PC-3 (cell line): ENCODE measurements at regions not wholly inside any gene's neighbourhood (a gene's known extent, or its start where the extent isn't known, plus 50 kb on each side); places are given as distances from the start of the nearest gene placed in this dataset.

Experiments used
- ATAC-seq: fragments of 200-7000 bp; cut with Tn5 transposase; 2 replicates; pipeline ENCODE4 v1.9.1; 2020; ENCODE audit warnings: mild to moderate bottlenecking, moderate library complexity
- BruUV-seq: library from RNA; stranded (reverse); fragments of 400-500 nt; replicated peaks from 2 replicates; lab custom pipeline; 2021; lab: Mats Ljungman, UMichigan
- CTCF ChIA-PET: fragments of 300-600 bp; sonication (Branson Sonifier 250); formaldehyde crosslinking; loops from one replicate; lab custom pipeline; 2022; ENCODE audit warnings: antibody characterized with exemption; lab: Charles Lee
- POLR2A ChIA-PET: fragments of 300-600 bp; sonication (Branson Sonifier 250); formaldehyde crosslinking; loops from one replicate; lab custom pipeline; 2022; ENCODE audit warnings: antibody characterized with exemption; ENCODE audit not compliant: unreplicated experiment; lab: Charles Lee
- DNase-seq: peaks from one replicate; pipeline ENCODE4 v3.0.0-alpha.2; 2015
- H2AFZ ChIP-seq: fragments of 300-600 bp; sonication (generic); 2 replicates; pipeline ENCODE4 v1.6.0; 2016; ENCODE audit warnings: antibody characterized with exemption, low read length
- H3F3A ChIP-seq: fragments of 300-600 bp; sonication (generic); one replicate; pipeline ENCODE4 v1.6.0; 2017; ENCODE audit warnings: antibody characterized with exemption, low read length, control low read depth, mild to moderate bottlenecking; ENCODE audit not compliant: unreplicated experiment
- H3K27ac ChIP-seq: fragments of 300-600 bp; sonication (generic); 2 replicates; pipeline ENCODE4 v1.5.1; 2016; ENCODE audit warnings: mild to moderate bottlenecking, low read length
- H3K27me3 ChIP-seq: fragments of 300-600 bp; sonication (generic); 2 replicates; pipeline ENCODE4 v1.6.1; 2016; ENCODE audit warnings: low read length, mixed read lengths
- H3K36me3 ChIP-seq: fragments of 300-600 bp; sonication (generic); 2 replicates; pipeline ENCODE4 v1.6.1; 2016; ENCODE audit warnings: low read depth, mixed run types, low read length, mixed read lengths
- H3K4me1 ChIP-seq: fragments of 300-600 bp; sonication (generic); 2 replicates; pipeline ENCODE4 v1.5.1; 2016; ENCODE audit warnings: low read length; ENCODE audit not compliant: insufficient read depth
- H3K4me2 ChIP-seq: fragments of 300-600 bp; sonication (generic); 2 replicates; pipeline ENCODE4 v1.6.0; 2016; ENCODE audit warnings: low read length
- H3K4me3 ChIP-seq: fragments of 300-600 bp; sonication (generic); 2 replicates; pipeline ENCODE4 v1.5.1; 2016; ENCODE audit warnings: mild to moderate bottlenecking, low read length, mixed read lengths
- H3K79me2 ChIP-seq: fragments of 300-600 bp; sonication (generic); 2 replicates; pipeline ENCODE4 v1.6.1; 2017; ENCODE audit warnings: low read length, mixed read lengths
- H3K9ac ChIP-seq: fragments of 300-600 bp; sonication (generic); 2 replicates; pipeline ENCODE4 v1.6.0; 2016; ENCODE audit warnings: mild to moderate bottlenecking, low read length
- H3K9me2 ChIP-seq: fragments of 300-600 bp; sonication (generic); replicated peaks from 2 replicates; pipeline ENCODE4 v1.6.1; 2016; ENCODE audit warnings: mixed run types, low read length, mixed read lengths
- H3K9me3 ChIP-seq: fragments of 300-600 bp; sonication (generic); 2 replicates; pipeline ENCODE4 v1.6.1; 2016; ENCODE audit warnings: low read length, mixed read lengths
- H4K20me1 ChIP-seq: fragments of 300-600 bp; sonication (generic); 2 replicates; pipeline ENCODE4 v1.6.1; 2016; ENCODE audit warnings: low read length, mixed read lengths
- CTCF ChIP-seq: fragments of 300-600 bp; sonication (generic); conservative IDR thresholded peaks from 2 replicates; pipeline ENCODE4 v1.5.1; 2017; ENCODE audit warnings: antibody characterized with exemption, low read depth, mild to moderate bottlenecking, low read length
- EZH2 ChIP-seq: fragments of 300-600 bp; sonication (generic); IDR thresholded peaks from one replicate; pipeline ENCODE4 v1.6.1; 2017; ENCODE audit warnings: antibody characterized with exemption, mild to moderate bottlenecking, low read length; ENCODE audit not compliant: unreplicated experiment
- EZH2phosphoT487 ChIP-seq: fragments of 300-600 bp; sonication (generic); IDR thresholded peaks from 2 replicates; pipeline ENCODE4 v1.6.1; 2018; ENCODE audit warnings: mild to moderate bottlenecking, antibody characterized with exemption, low read length, borderline replicate concordance
- intact Hi-C: fragments of 100-400 bp; cut with micrococcal nuclease; formaldehyde crosslinking; loops from 2 replicates; pipeline ENCODE4 v1.9.0; 2023

DNA sequence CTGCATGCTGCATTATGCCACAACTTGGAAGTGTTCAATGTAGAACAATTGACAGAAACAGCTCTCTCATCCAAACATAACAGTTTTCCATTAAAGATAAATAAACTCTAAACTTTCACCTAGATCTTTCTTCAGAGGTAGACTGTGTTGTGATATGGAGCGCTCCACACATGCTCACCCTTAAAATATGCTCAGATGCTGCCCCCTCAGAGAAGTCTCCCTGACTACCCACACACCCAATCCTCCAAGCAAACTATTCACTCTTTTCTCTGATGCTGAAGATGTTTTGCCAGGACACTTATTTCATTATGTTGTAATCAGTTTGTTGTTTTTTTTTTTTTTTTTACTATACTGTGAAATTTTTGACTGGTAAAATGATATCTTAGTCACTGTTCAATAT is 206.6 kb upstream of the RASA1 start:
- no peak overlapping the region for H3K4me2 ChIP-seq
- no peaks in the 10 kb centered on the region for H4K20me1 ChIP-seq
- H3F3A ChIP-seq = no peaks in the 10 kb centered on the region
- H3K9me3 ChIP-seq = no peaks in the 10 kb centered on the region
- H3K27ac ChIP-seq = no peak overlapping the region
- no peak overlapping the region for H3K9ac ChIP-seq
- H3K4me1 ChIP-seq = no peaks in the 10 kb centered on the region
- DNase-seq (no peak), ATAC-seq (no peak)
- POLR2A ChIA-PET = no interaction called here
- H3K9me2 ChIP-seq = no peaks in the 10 kb centered on the region
- no peaks in the 10 kb centered on the region for H3K36me3 ChIP-seq
- CTCF ChIA-PET = no interaction called here
- intact Hi-C loops = no loop called here
- no peaks in the 10 kb centered on the region for H3K27me3 ChIP-seq
- no peak overlapping the region for H3K4me3 ChIP-seq
- H2AFZ ChIP-seq = no peak overlapping the region
- BruUV-seq = no TSS peak
- no peak for TF ChIP-seq CTCF
- no peak for TF ChIP-seq EZH2
- no peak for TF ChIP-seq EZH2phosphoT487
- H3K79me2 ChIP-seq = no peaks in the 10 kb centered on the region

- ATAC-seq (peak; percentile 20; the same call in 1 of the 2 replicates), DNase-seq (no peak)
- Histone ChIP-seq H3K79me2 (no peaks in the 10 kb centered on the region), H3K27me3 (no peaks in the 10 kb centered on the region), H3K4me3 (no peak overlapping the region), H3K36me3 (no peaks in the 10 kb centered on the region), H3K4me1 (peaks cover 5% of the 10 kb centered on the region; the same call in 1 of the 2 replicates), H3K9ac (no peak overlapping the region), H2AFZ (peak overlapping the region; percentile 35; the same call in 1 of the 2 replicates), H3F3A (no peaks in the 10 kb centered on the region), H3K9me2 (no peaks in the 10 kb centered on the region), H3K27ac (no peak overlapping the region), H3K4me2 (no peak overlapping the region), H4K20me1 (no peaks in the 10 kb centered on the region), H3K9me3 (no peaks in the 10 kb centered on the region)
- no TSS peak for BruUV-seq
- ChIA-PET POLR2A (no interaction called here), CTCF (interaction anchor here (0.5 to 1.3 kb wide), 5 partner anchors 71 to 331 kb away, joined by 3 to 20 read pairs (median 4); no protein-coding TSS in a partner anchor)
- TF ChIP-seq EZH2 = no peak
- no peak for TF ChIP-seq CTCF
- TF ChIP-seq EZH2phosphoT487 = no peak
- intact Hi-C loops = no loop called here
These were observed 198.4 kb upstream of the RASA1 start for GRCh38 chr5:87069311-87069710.

DNA sequence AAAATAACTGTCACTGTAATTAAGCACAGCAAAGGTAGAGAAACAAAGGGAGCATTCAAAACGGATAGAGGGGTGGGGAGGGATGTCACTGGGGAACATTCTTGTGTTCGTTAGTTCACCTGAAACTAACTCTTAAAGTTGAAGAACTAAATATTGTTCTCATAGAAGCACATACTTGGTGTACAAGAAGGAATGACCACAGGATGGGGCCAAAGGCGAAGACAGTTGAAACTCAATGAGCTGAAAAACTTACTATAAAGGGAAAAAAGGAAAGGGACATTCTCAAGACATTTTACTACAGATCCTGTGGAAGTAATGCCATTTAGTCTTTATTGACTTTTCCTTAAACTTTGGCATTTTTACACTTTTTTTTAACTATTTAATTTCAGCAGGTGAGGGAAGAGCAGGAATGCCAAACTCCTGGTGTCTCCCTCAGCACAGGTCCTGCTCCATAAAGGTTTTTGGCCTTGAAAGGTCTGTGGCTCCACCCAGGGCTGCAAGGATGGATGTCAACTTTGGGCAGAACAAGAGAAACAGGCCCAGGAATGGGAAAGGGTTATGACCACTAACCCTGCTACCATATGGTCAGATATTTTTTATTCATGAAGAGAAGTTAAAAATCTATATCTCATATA is 197.6 kb upstream of the RASA1 start:
- intact Hi-C loops = loop anchor here (1.0 to 5.0 kb wide), 5 partner anchors 51 to 330 kb away; partner anchors contain the start of gene RASA1
- ATAC-seq = peak; percentile 85
- Histone ChIP-seq H3K4me1 (peaks cover 12% of the 10 kb centered on the region), H3K9me3 (no peaks in the 10 kb centered on the region), H3K27ac (no peak overlapping the region), H3K36me3 (no peaks in the 10 kb centered on the region), H3K9me2 (no peaks in the 10 kb centered on the region), H3K4me2 (0 out of 2 replicates have a peak overlapping the region, but pooled peaks have one; percentile 5), H3F3A (no peaks in the 10 kb centered on the region), H4K20me1 (no peaks in the 10 kb centered on the region), H3K4me3 (no peak overlapping the region), H3K79me2 (no peaks in the 10 kb centered on the region), H3K27me3 (no peaks in the 10 kb centered on the region), H3K9ac (no peak overlapping the region), H2AFZ (peak overlapping the region; percentile 35; the same call in 1 of the 2 replicates)
- BruUV-seq = no TSS peak
- ChIA-PET POLR2A (interaction anchor here (0.5 to 1.0 kb wide), 3 partner anchors 29 to 198 kb away, joined by 4 to 5 read pairs (median 4); partner anchors contain the start of gene RASA1), CTCF (interaction anchor here (0.5 to 1.3 kb wide), 11 partner anchors 28 to 343 kb away, joined by 3 to 21 read pairs (median 4); no protein-coding TSS in a partner anchor)
- peak; percentile 84 for DNase-seq
- no peak for TF ChIP-seq EZH2phosphoT487
- TF ChIP-seq EZH2 = no peak
- peak; percentile 94 for TF ChIP-seq CTCF
